ENCODE measurements at regions not wholly inside any gene's neighbourhood (a gene's known extent, or its start where the extent isn't known, plus 50 kb on each side); places are given as distances from the start of the nearest gene placed in this dataset.

- Histone ChIP-seq H3K9me2 (replicated peaks; ENCODE audit: insufficient read depth) (no peaks in the 10 kb centered on the region), H3K79me2 (no peaks in the 10 kb centered on the region), H3K36me3 (replicated peaks; ENCODE audit: insufficient read depth, low read depth) (no peaks in the 10 kb centered on the region), H3K27ac (no peak overlapping the region), H2AFZ (no peak overlapping the region), H3K27me3 (no peaks in the 10 kb centered on the region), H3K9me3 (ENCODE audit: low read depth) (no peaks in the 10 kb centered on the region), H3K4me3 (no peak overlapping the region), H4K20me1 (ENCODE audit: insufficient read depth, poor library complexity, severe bottlenecking) (no peaks in the 10 kb centered on the region), H3K4me1 (ENCODE audit: insufficient read depth) (peaks cover 34% of the 10 kb centered on the region), H3K4me2 (no peak overlapping the region)
- DNase-seq (ENCODE audit: low spot score), result no peak
- TF ChIP-seq EZH2 (IDR thresholded peaks at IDR 0.05; ENCODE audit: borderline replicate concordance) (no peak), EZH2phosphoT487 (IDR thresholded peaks at IDR 0.05; ENCODE audit: low read depth, severe bottlenecking, unreplicated experiment) (no peak), CTCF (IDR thresholded peaks at IDR 0.05; ENCODE audit: poor library complexity) (no peak)
- 76% methylated on average over 7 of the region's 9 CpGs for WGBS (ENCODE audit: low lambda C conversion rate, missing lambda C conversion rate)
Measured at GRCh38 chr3:72340056-72340455, 508.2 kb downstream of the SHQ1 start.

GRCh38 chr3:72339670-72340030 lies 508.6 kb downstream of the SHQ1 start:
- H3K27ac ChIP-seq, result peak overlapping the region; percentile 34
- no peaks in the 10 kb centered on the region for H3K9me3 ChIP-seq (ENCODE audit: low read depth)
- H3K4me1 ChIP-seq (ENCODE audit: insufficient read depth), result peaks cover 34% of the 10 kb centered on the region
- no peaks in the 10 kb centered on the region for H3K36me3 ChIP-seq (replicated peaks; ENCODE audit: insufficient read depth, low read depth)
- DNase-seq (ENCODE audit: low spot score), result no peak
- no peak overlapping the region for H3K4me2 ChIP-seq
- H3K27me3 ChIP-seq, result no peaks in the 10 kb centered on the region
- H3K79me2 ChIP-seq, result no peaks in the 10 kb centered on the region
- no peaks in the 10 kb centered on the region for H3K9me2 ChIP-seq (replicated peaks; ENCODE audit: insufficient read depth)
- no peak overlapping the region for H3K4me3 ChIP-seq
- H2AFZ ChIP-seq, result no peak overlapping the region
- no peaks in the 10 kb centered on the region for H4K20me1 ChIP-seq (ENCODE audit: insufficient read depth, poor library complexity, severe bottlenecking)
- TF ChIP-seq EZH2 (IDR thresholded peaks at IDR 0.05; ENCODE audit: borderline replicate concordance) (no peak), EZH2phosphoT487 (IDR thresholded peaks at IDR 0.05; ENCODE audit: low read depth, severe bottlenecking, unreplicated experiment) (no peak), CTCF (IDR thresholded peaks at IDR 0.05; ENCODE audit: poor library complexity) (no peak)
- 45% methylated on average over 4 of the region's 4 CpGs for WGBS (ENCODE audit: low lambda C conversion rate, missing lambda C conversion rate)

GRCh38 chr3:72338942-72339669 lies 509.1 kb downstream of the SHQ1 start:
- H3K79me2 ChIP-seq, result no peaks in the 10 kb centered on the region
- H3K4me2 ChIP-seq, result no peak overlapping the region
- no peaks in the 10 kb centered on the region for H3K9me2 ChIP-seq (replicated peaks; ENCODE audit: insufficient read depth)
- H3K9me3 ChIP-seq (ENCODE audit: low read depth), result no peaks in the 10 kb centered on the region
- no peak overlapping the region for H3K4me3 ChIP-seq
- 76% methylated on average over 11 of the region's 11 CpGs for WGBS (ENCODE audit: low lambda C conversion rate, missing lambda C conversion rate)
- H3K4me1 ChIP-seq (ENCODE audit: insufficient read depth), result peaks cover 34% of the 10 kb centered on the region
- no peaks in the 10 kb centered on the region for H3K27me3 ChIP-seq
- peak; percentile 64 for DNase-seq (ENCODE audit: low spot score)
- no peak for TF ChIP-seq EZH2 (IDR thresholded peaks at IDR 0.05; ENCODE audit: borderline replicate concordance)
- no peak for TF ChIP-seq EZH2phosphoT487 (IDR thresholded peaks at IDR 0.05; ENCODE audit: low read depth, severe bottlenecking, unreplicated experiment)
- TF ChIP-seq CTCF (IDR thresholded peaks at IDR 0.05; ENCODE audit: poor library complexity), result no peak
- H4K20me1 ChIP-seq (ENCODE audit: insufficient read depth, poor library complexity, severe bottlenecking), result no peaks in the 10 kb centered on the region
- H2AFZ ChIP-seq, result no peak overlapping the region
- peak overlapping the region; percentile 34 for H3K27ac ChIP-seq
- no peaks in the 10 kb centered on the region for H3K36me3 ChIP-seq (replicated peaks; ENCODE audit: insufficient read depth, low read depth)

All from hepatocyte (in vitro differentiated cells).